H9 (cell line): ENCODE measurements at regions not wholly inside any gene's neighbourhood (a gene's known extent, or its start where the extent isn't known, plus 50 kb on each side); places are given as distances from the start of the nearest gene placed in this dataset.

ENCODE experiments used
- DNase-seq: peaks from one replicate; pipeline ENCODE4 v3.0.0-alpha.2; 2017
- H2AFZ ChIP-seq: one replicate; pipeline ENCODE4 v1.6.1; 2013; ENCODE audit warnings: mild to moderate bottlenecking, low read length, control low read depth, moderate library complexity
- H2AK5ac ChIP-seq: 2 replicates; pipeline ENCODE4 v1.6.1; 2013; ENCODE audit warnings: low read length, control low read depth, mixed read lengths; ENCODE audit not compliant: insufficient read length
- H2BK120ac ChIP-seq: one replicate; pipeline ENCODE4 v1.6.1; 2013; ENCODE audit warnings: low read depth, mild to moderate bottlenecking, low read length, control low read depth, inconsistent platforms; ENCODE audit not compliant: poor library complexity, severe bottlenecking
- H2BK12ac ChIP-seq: 2 replicates; pipeline ENCODE4 v1.6.1; 2013; ENCODE audit warnings: low read length, control low read depth, mixed read lengths, low read depth; ENCODE audit not compliant: insufficient read length
- H2BK15ac ChIP-seq: 2 replicates; pipeline ENCODE4 v1.6.1; 2013; ENCODE audit warnings: low read depth, low read length, control low read depth
- H2BK20ac ChIP-seq: one replicate; pipeline ENCODE4 v1.6.1; 2013; ENCODE audit warnings: low read depth, mild to moderate bottlenecking, low read length, control low read depth, inconsistent platforms; ENCODE audit not compliant: poor library complexity, severe bottlenecking
- H2BK5ac ChIP-seq: 2 replicates; pipeline ENCODE4 v1.6.1; 2013; ENCODE audit warnings: low read length, control low read depth, mixed read lengths; ENCODE audit not compliant: insufficient read length
- H3K14ac ChIP-seq: 2 replicates; pipeline ENCODE4 v1.6.1; 2013; ENCODE audit warnings: low read length, control low read depth; ENCODE audit not compliant: insufficient read depth
- H3K18ac ChIP-seq: 2 replicates; pipeline ENCODE4 v1.6.1; 2013; ENCODE audit warnings: low read depth, mild to moderate bottlenecking, mixed read lengths, low read length, control low read depth; ENCODE audit not compliant: insufficient read length
- H3K23ac ChIP-seq: 2 replicates; pipeline ENCODE4 v1.6.1; 2013; ENCODE audit warnings: low read length, control low read depth, mixed read lengths, low read depth; ENCODE audit not compliant: insufficient read length
- H3K23me2 ChIP-seq: 2 replicates; pipeline ENCODE4 v1.6.1; 2013; ENCODE audit warnings: low read depth, mild to moderate bottlenecking, mixed read lengths, low read length, control low read depth; ENCODE audit not compliant: insufficient read length, poor library complexity, severe bottlenecking
- H3K27ac ChIP-seq: 2 replicates; pipeline ENCODE4 v1.5.1; 2013; ENCODE audit warnings: low read length, control low read depth, mixed read lengths, low read depth; ENCODE audit not compliant: insufficient read length
- H3K27me3 ChIP-seq: 2 replicates; pipeline ENCODE4 v1.6.1; 2013; ENCODE audit warnings: low read length, control low read depth, inconsistent platforms; ENCODE audit not compliant: insufficient read depth
- H3K4ac ChIP-seq: 2 replicates; pipeline ENCODE4 v1.6.1; 2013; ENCODE audit warnings: low read depth, mild to moderate bottlenecking, control low read depth, inconsistent platforms, low read length, moderate library complexity
- H3K4me1 ChIP-seq: 2 replicates; pipeline ENCODE4 v1.6.1; 2013; ENCODE audit warnings: low read length, control low read depth, inconsistent platforms; ENCODE audit not compliant: insufficient read depth
- H3K4me2 ChIP-seq: 2 replicates; pipeline ENCODE4 v1.6.1; 2013; ENCODE audit warnings: low read length, control low read depth, mixed read lengths; ENCODE audit not compliant: insufficient read length, insufficient read depth
- H3K56ac ChIP-seq: 2 replicates; pipeline ENCODE4 v1.6.1; 2013; ENCODE audit warnings: low read depth, mild to moderate bottlenecking, mixed read lengths, low read length, control low read depth; ENCODE audit not compliant: insufficient read length
- H3K79me1 ChIP-seq: 2 replicates; pipeline ENCODE4 v1.6.1; 2013; ENCODE audit warnings: low read depth, mild to moderate bottlenecking, moderate library complexity, low read length, control low read depth, inconsistent platforms; ENCODE audit not compliant: insufficient read depth, poor library complexity, severe bottlenecking
- H3K79me2 ChIP-seq: 2 replicates; pipeline ENCODE4 v1.6.1; 2013; ENCODE audit warnings: low read length, control low read depth, inconsistent platforms; ENCODE audit not compliant: insufficient read depth
- H3K9ac ChIP-seq: 2 replicates; pipeline ENCODE4 v1.6.1; 2013; ENCODE audit warnings: low read length, control low read depth, mixed read lengths; ENCODE audit not compliant: insufficient read length; ENCODE audit errors: extremely low read depth
- H3K9me3 ChIP-seq: one replicate; pipeline ENCODE4 v1.6.1; 2013; ENCODE audit warnings: low read depth, low read length, inconsistent platforms; ENCODE audit not compliant: control insufficient read depth
- H3T11ph ChIP-seq: one replicate; pipeline ENCODE4 v1.6.1; 2013; ENCODE audit warnings: mild to moderate bottlenecking, low read length, control low read depth, inconsistent platforms
- H4K20me1 ChIP-seq: one replicate; pipeline ENCODE4 v1.6.1; 2013; ENCODE audit not compliant: control insufficient read depth, insufficient read length, insufficient read depth
- H4K5ac ChIP-seq: 2 replicates; pipeline ENCODE4 v1.6.1; 2013; ENCODE audit warnings: low read depth, mild to moderate bottlenecking, mixed read lengths, low read length, control low read depth; ENCODE audit not compliant: insufficient read length
- H4K8ac ChIP-seq: replicated peaks from 2 replicates; pipeline ENCODE4 v1.6.1; 2013; ENCODE audit warnings: low read length, control low read depth, mixed read lengths, low read depth; ENCODE audit not compliant: insufficient read length
- H4K91ac ChIP-seq: 2 replicates; pipeline ENCODE4 v1.6.1; 2013; ENCODE audit warnings: low read depth, mild to moderate bottlenecking, moderate library complexity, mixed read lengths, low read length, control low read depth; ENCODE audit not compliant: insufficient read length
- H3K27ac Mint-ChIP-seq, 3 experiments: 2 replicates in 2 of 3; 3 replicates in 1 of 3; pipeline ENCODE4 v1.8.0; 2020 to 2021; ENCODE audit warnings: mixed read lengths in 3 of 3, mild to moderate bottlenecking in 1 of 3, moderate library complexity in 1 of 3
- H3K27me3 Mint-ChIP-seq: 2 replicates; pipeline ENCODE4 v1.8.0; 2021; ENCODE audit warnings: low read depth, mild to moderate bottlenecking, moderate library complexity, mixed read lengths
- H3K36me3 Mint-ChIP-seq, 3 experiments: 2 replicates in 2 of 3; 3 replicates in 1 of 3; pipeline ENCODE4 v1.8.0; 2020 to 2021; ENCODE audit warnings: low read depth in 3 of 3, mixed read lengths in 3 of 3; ENCODE audit not compliant: insufficient read depth in 1 of 3
- H3K4me1 Mint-ChIP-seq, 2 experiments: 2 replicates each; pipeline ENCODE4 v1.8.0; 2020; ENCODE audit warnings: mixed read lengths in 2 of 2
- H3K4me3 Mint-ChIP-seq, 2 experiments: 2 replicates in 1 of 2; 3 replicates in 1 of 2; pipeline ENCODE4 v1.8.0; 2020 to 2021; ENCODE audit warnings: mild to moderate bottlenecking in 2 of 2, mixed read lengths in 2 of 2, moderate library complexity in 1 of 2
- H3K9me3 Mint-ChIP-seq, 2 experiments: 2 replicates in 1 of 2; 3 replicates in 1 of 2; pipeline ENCODE4 v1.8.0; 2020; ENCODE audit warnings: mild to moderate bottlenecking in 2 of 2, mixed read lengths in 2 of 2, moderate library complexity in 1 of 2
- WGBS: extraction: QIAGEN DNeasy Blood & Tissue Kit; methylation state at CpG from one replicate; pipeline ENCODE4 v1.1.7; 2013; ENCODE audit warnings: missing lambda C conversion rate, low lambda C conversion rate, mixed read lengths; ENCODE audit not compliant: insufficient read length; ENCODE audit errors: extremely low coverage; 5-methylcytosine and 5-hydroxymethylcytosine counted together
- TF ChIP-seq, protein P1 (sequence below): fragments of 200-600 bp; sonication (generic); conservative IDR thresholded peaks from 3 replicates; pipeline ENCODE4 v1.8.0; 2021; ENCODE audit warnings: antibody characterized with exemption, mild to moderate bottlenecking

DNA sequence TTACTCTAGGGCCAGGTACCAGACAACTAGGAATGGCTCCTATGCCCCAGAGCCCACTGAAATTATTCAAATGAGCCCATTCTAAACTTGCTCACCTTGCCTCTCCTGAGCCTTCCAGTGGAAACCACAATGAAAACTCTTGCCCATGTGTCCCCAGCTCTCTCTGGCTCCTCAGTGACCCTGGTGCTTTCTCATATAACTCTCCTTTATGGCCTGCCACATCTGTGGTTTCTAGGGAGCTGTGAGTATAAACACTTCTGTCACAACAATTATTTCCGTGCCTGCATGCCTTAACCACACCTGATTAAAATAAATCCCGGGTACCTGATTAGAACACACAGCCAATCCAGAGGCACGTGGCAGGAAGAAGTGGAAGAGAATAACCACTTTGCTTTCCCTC lies 333.0 kb upstream of the SPRED2 start:
- Histone ChIP-seq H4K91ac (no peak overlapping the region), H2BK120ac (no peak overlapping the region), H3K79me2 (no peaks in the 10 kb centered on the region), H3K27me3 (no peaks in the 10 kb centered on the region), H4K20me1 (no peaks in the 10 kb centered on the region), H4K8ac (no peak overlapping the region), H3K4me2 (no peak overlapping the region), H3K18ac (no peak overlapping the region), H3K79me1 (no peaks in the 10 kb centered on the region), H3K4me1 (no peaks in the 10 kb centered on the region), H3K4ac (no peak overlapping the region), H2BK15ac (no peak overlapping the region), H3T11ph (no peak overlapping the region), H2BK5ac (no peak overlapping the region), H3K23ac (no peak overlapping the region), H3K9me3 (no peaks in the 10 kb centered on the region), H3K56ac (no peak overlapping the region), H3K9ac (no peak overlapping the region), H2AK5ac (no peak overlapping the region), H2BK20ac (no peak overlapping the region), H2AFZ (no peak overlapping the region), H3K27ac (no peak overlapping the region), H3K14ac (no peak overlapping the region), H3K23me2 (no peaks in the 10 kb centered on the region), H4K5ac (no peak overlapping the region), H2BK12ac (no peak overlapping the region)
- TF ChIP-seq, protein P1, sequence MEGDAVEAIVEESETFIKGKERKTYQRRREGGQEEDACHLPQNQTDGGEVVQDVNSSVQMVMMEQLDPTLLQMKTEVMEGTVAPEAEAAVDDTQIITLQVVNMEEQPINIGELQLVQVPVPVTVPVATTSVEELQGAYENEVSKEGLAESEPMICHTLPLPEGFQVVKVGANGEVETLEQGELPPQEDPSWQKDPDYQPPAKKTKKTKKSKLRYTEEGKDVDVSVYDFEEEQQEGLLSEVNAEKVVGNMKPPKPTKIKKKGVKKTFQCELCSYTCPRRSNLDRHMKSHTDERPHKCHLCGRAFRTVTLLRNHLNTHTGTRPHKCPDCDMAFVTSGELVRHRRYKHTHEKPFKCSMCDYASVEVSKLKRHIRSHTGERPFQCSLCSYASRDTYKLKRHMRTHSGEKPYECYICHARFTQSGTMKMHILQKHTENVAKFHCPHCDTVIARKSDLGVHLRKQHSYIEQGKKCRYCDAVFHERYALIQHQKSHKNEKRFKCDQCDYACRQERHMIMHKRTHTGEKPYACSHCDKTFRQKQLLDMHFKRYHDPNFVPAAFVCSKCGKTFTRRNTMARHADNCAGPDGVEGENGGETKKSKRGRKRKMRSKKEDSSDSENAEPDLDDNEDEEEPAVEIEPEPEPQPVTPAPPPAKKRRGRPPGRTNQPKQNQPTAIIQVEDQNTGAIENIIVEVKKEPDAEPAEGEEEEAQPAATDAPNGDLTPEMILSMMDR = no peak
- Mint-ChIP-seq H3K4me3 (no peak overlapping the region), H3K4me1 (peaks cover 2 to 5% of the 10 kb centered on the region in 2 experiments; a peak in 3 of 4 replicates), H3K9me3 (peaks cover 0 to 5% of the 10 kb centered on the region in 2 experiments; a peak in 1 of 5 replicates), H3K27me3 (peaks cover 2% of the 10 kb centered on the region; the same call in 1 of the 2 replicates), H3K27ac (no peak overlapping the region; a peak in 1 of 7 replicates), H3K36me3 (no peaks in the 10 kb centered on the region)
- no peak for DNase-seq
- no CpG with 5 or more reads among the region's 3 CpGs for WGBS
